OCI-LY7 (cell line): ENCODE measurements at regions not wholly inside any gene's neighbourhood (a gene's known extent, or its start where the extent isn't known, plus 50 kb on each side); places are given as distances from the start of the nearest gene placed in this dataset.
"Not testable (repeated sequence)": the region's sequence is repeated elsewhere in the genome, so short reads cannot be mapped to it uniquely, and the experiment has no call there.

ENCODE experiments used
- BruUV-seq: library from RNA; stranded (reverse); fragments of 400-500 nt; replicated peaks from 2 replicates; lab custom pipeline; 2021; lab: Mats Ljungman, UMichigan
- CTCF ChIA-PET: fragments of 300-600 bp; sonication (Branson Sonifier 250); formaldehyde crosslinking; loops from one replicate; lab custom pipeline; 2022; ENCODE audit warnings: antibody characterized with exemption; ENCODE audit not compliant: unreplicated experiment; lab: Charles Lee
- POLR2A ChIA-PET: fragments of 300-600 bp; sonication (Branson Sonifier 250); formaldehyde crosslinking; loops from one replicate; lab custom pipeline; 2022; ENCODE audit warnings: antibody characterized with exemption; lab: Charles Lee
- DNase-seq: peaks from one replicate; pipeline ENCODE4 v3.0.0-alpha.2; 2015; ENCODE audit warnings: low spot score
- H2AFZ ChIP-seq: fragments of 200-600 bp; sonication (generic), shearing (Covaris generic); 2 replicates; pipeline ENCODE4 v1.6.1; 2014; ENCODE audit warnings: mild to moderate bottlenecking, antibody characterized with exemption, low read length, moderate library complexity
- H3K27ac ChIP-seq: fragments of 200-600 bp; sonication (generic); 2 replicates; pipeline ENCODE4 v1.5.1; 2014; ENCODE audit warnings: mixed run types, low read depth, mild to moderate bottlenecking, moderate library complexity, low read length, inconsistent platforms; ENCODE audit not compliant: poor library complexity, severe bottlenecking
- H3K36me3 ChIP-seq: fragments of 200-600 bp; sonication (generic); 2 replicates; pipeline ENCODE4 v1.6.1; 2014; ENCODE audit warnings: mild to moderate bottlenecking, antibody characterized with exemption, low read length, moderate library complexity, mixed read lengths; ENCODE audit not compliant: insufficient read depth
- H3K4me1 ChIP-seq: fragments of 200-600 bp; sonication (generic); 2 replicates; pipeline ENCODE4 v1.5.1; 2014; ENCODE audit warnings: mild to moderate bottlenecking, low read length; ENCODE audit not compliant: insufficient read depth, poor library complexity, severe bottlenecking
- H3K4me2 ChIP-seq: fragments of 200-600 bp; sonication (generic); 2 replicates; pipeline ENCODE4 v1.6.1; 2014; ENCODE audit warnings: mild to moderate bottlenecking, low read length
- H3K4me3 ChIP-seq: fragments of 200-600 bp; sonication (generic); 2 replicates; pipeline ENCODE4 v1.5.1; 2014; ENCODE audit warnings: mild to moderate bottlenecking, low read depth, low read length; ENCODE audit not compliant: poor library complexity, severe bottlenecking
- H3K79me2 ChIP-seq: fragments of 200-600 bp; sonication (generic); 2 replicates; pipeline ENCODE4 v1.6.1; 2016; ENCODE audit warnings: low read depth, mild to moderate bottlenecking, low read length, moderate library complexity, mixed read lengths; ENCODE audit not compliant: insufficient read depth
- H3K9me2 ChIP-seq: fragments of 200-600 bp; sonication (generic); 2 replicates; pipeline ENCODE4 v1.6.1; 2016; ENCODE audit warnings: mild to moderate bottlenecking, low read length, mixed read lengths; ENCODE audit not compliant: insufficient read depth
- H3K9me3 ChIP-seq: fragments of 200-600 bp; sonication (generic); 2 replicates; pipeline ENCODE4 v1.6.1; 2014; ENCODE audit warnings: mild to moderate bottlenecking, mixed run types, low read length, mixed read lengths
- H4K20me1 ChIP-seq: fragments of 200-600 bp; sonication (generic); 2 replicates; pipeline ENCODE4 v1.6.1; 2014; ENCODE audit warnings: mild to moderate bottlenecking, antibody characterized with exemption, low read length, moderate library complexity, mixed read lengths; ENCODE audit not compliant: insufficient read depth
- EZH2phosphoT487 ChIP-seq: fragments of 200-600 bp; sonication (generic); IDR thresholded peaks from 2 replicates; pipeline ENCODE4 v1.6.1; 2018; ENCODE audit warnings: low read depth, borderline replicate concordance, mild to moderate bottlenecking, mixed run types, antibody characterized with exemption, low read length, moderate library complexity, mixed read lengths
- intact Hi-C: fragments of 100-400 bp; cut with micrococcal nuclease; formaldehyde crosslinking; loops from one replicate; pipeline ENCODE4 v1.10.0; 2022; ENCODE audit not compliant: unreplicated experiment
- TF ChIP-seq, protein P1 (sequence below): fragments of 200-600 bp; sonication (generic); conservative IDR thresholded peaks from 2 replicates; pipeline ENCODE4 v1.5.1; 2014; ENCODE audit warnings: mild to moderate bottlenecking, antibody characterized with exemption, low read length, moderate library complexity, mixed read lengths

DNA sequence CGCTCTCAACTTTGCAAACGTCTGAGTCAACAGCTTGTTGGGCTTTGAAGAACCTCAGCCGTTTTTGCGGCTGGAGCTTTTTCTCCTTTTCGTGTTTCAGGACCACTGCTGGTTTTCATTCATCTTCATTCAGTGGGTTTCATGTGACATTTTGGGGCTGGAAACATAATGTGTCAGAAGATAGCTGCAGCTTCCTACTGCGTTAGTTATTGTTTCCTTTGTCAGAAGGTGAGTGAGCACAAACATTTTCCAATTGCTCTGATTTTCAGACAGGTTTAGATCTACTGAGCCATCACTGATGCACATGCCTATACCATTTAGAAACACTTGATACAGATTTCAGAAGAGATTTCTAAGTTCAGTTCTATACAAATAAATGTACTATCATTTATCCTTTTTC is 575.5 kb downstream of the TTLL7 start:
- intact Hi-C loops, H3K79me2 ChIP-seq, H2AFZ ChIP-seq, BruUV-seq, H3K4me1 ChIP-seq, H4K20me1 ChIP-seq, H3K36me3 ChIP-seq, CTCF ChIA-PET, DNase-seq, H3K4me3 ChIP-seq, H3K9me3 ChIP-seq, H3K4me2 ChIP-seq, POLR2A ChIA-PET, H3K9me2 ChIP-seq, H3K27ac ChIP-seq: not testable (repeated sequence)

DNA sequence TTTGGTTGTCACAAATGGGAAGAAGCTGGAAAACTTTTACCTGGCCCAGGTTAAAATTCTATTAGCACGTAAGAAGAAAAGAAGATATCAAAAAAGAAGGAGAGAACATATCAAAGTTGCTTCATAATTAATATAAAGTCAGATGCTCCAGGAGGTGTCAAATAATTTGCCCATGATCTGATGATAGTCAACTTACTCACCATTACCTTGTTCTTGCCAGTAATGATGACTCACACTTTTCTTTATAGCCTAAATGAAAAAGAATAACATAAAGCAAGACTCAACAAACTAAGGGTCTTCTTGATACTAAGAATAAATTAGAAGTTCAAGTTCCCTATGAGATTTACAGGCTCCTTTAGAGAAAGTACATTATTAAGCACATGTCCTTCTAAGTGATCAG is 580.4 kb downstream of the TTLL7 start:
- intact Hi-C loops: no loop called here
- Histone ChIP-seq H3K79me2 (no peaks in the 10 kb centered on the region), H3K4me1 (no peaks in the 10 kb centered on the region), H3K27ac (no peak overlapping the region), H3K9me3 (no peaks in the 10 kb centered on the region), H3K4me3 (no peak overlapping the region), H3K4me2 (no peak overlapping the region), H2AFZ (no peak overlapping the region), H4K20me1 (no peaks in the 10 kb centered on the region), H3K36me3 (no peaks in the 10 kb centered on the region), H3K9me2 (no peaks in the 10 kb centered on the region)
- TF ChIP-seq, protein P1, sequence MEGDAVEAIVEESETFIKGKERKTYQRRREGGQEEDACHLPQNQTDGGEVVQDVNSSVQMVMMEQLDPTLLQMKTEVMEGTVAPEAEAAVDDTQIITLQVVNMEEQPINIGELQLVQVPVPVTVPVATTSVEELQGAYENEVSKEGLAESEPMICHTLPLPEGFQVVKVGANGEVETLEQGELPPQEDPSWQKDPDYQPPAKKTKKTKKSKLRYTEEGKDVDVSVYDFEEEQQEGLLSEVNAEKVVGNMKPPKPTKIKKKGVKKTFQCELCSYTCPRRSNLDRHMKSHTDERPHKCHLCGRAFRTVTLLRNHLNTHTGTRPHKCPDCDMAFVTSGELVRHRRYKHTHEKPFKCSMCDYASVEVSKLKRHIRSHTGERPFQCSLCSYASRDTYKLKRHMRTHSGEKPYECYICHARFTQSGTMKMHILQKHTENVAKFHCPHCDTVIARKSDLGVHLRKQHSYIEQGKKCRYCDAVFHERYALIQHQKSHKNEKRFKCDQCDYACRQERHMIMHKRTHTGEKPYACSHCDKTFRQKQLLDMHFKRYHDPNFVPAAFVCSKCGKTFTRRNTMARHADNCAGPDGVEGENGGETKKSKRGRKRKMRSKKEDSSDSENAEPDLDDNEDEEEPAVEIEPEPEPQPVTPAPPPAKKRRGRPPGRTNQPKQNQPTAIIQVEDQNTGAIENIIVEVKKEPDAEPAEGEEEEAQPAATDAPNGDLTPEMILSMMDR: no peak
- TF ChIP-seq EZH2phosphoT487: no peak
- no TSS peak for BruUV-seq
- ChIA-PET POLR2A (no interaction called here), CTCF (no interaction called here)
- DNase-seq: no peak

DNA sequence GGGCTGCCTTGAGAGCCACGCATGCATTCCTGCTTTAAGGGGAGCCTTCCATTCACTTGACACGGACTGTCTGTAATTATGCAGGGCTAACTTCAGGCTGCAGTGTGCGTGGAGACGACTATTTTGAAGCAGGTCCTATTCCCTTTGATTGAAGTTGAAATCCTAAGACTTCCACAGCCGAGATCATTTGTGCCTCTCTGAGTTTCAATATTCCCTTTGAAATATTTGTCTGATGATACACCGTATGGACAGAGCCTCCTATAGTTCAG is 585.2 kb downstream of the TTLL7 start:
- intact Hi-C loops, H3K4me3 ChIP-seq, BruUV-seq, H3K79me2 ChIP-seq, H2AFZ ChIP-seq, H3K27ac ChIP-seq, CTCF ChIA-PET, POLR2A ChIA-PET, H3K4me2 ChIP-seq, H3K9me2 ChIP-seq, H4K20me1 ChIP-seq, H3K36me3 ChIP-seq, DNase-seq, H3K9me3 ChIP-seq, H3K4me1 ChIP-seq: not testable (repeated sequence)

DNA sequence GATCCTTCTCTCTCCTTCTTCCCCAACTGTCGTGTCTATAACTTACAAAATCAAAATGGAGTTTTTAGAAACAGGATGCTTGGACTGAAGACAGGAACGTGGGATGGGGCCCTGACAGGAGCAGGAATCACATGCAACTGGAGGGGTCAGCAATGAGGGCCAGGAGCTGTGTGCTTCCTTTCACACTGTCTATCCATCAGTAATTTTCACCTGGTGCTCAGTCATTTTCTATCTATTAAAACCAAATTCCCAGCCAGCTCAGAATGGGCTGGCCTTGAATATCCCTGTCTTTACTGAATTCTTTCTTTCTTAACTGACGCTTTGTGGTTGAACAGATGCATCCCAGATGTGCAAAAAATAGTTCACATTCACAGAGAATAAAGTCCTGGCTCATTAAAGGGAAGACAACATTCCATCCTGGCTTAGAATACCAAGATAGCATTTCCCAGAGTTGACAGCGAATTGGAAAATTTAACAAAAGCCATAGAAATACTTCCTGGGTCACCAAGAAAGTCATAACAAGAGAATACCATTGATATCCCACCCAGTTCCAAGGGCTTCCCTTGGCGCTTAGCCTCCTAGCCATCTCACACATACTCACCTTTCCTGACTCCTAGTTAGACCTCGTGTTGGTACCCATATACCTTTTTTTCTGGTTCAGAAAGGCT is 588.1 kb downstream of the TTLL7 start:
- H3K4me3 ChIP-seq, intact Hi-C loops, H2AFZ ChIP-seq, DNase-seq, H3K9me2 ChIP-seq, CTCF ChIA-PET, BruUV-seq, H3K36me3 ChIP-seq, H3K4me1 ChIP-seq, H3K4me2 ChIP-seq, POLR2A ChIA-PET, H4K20me1 ChIP-seq, H3K27ac ChIP-seq, H3K9me3 ChIP-seq, H3K79me2 ChIP-seq: not testable (repeated sequence)

DNA sequence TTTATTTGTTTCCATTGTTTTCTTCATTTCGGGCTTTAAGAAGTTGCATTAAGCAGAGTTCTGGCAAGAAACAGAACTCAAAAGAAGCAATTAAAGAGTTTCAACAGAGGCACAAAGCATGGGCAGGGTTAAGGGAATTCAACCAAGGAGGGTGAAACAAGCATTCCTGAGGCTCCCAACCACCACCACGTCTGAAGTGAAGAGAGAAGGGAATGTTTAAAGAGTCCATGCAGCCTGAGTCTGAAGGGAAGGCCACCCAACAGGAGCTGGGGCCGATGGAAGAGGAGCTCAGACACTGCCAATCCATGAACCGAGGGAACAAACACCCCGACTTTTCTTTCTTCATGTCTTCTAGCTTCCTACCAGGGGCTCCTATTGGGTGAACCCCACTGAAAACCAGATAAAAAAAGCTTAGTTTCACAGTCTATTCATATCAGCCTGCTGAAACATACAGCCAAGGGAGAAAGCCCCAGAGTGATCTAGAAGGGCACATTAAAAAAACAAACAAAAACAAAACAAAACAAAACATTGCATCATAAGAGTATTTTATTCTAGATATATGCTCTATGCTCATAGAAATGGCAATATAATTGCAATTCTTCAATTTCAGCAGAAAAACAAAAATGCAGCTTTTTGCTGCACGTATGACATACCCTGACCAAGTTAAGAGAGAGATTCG is 592.1 kb downstream of the TTLL7 start:
- H3K27ac ChIP-seq, DNase-seq, H3K9me3 ChIP-seq, intact Hi-C loops, H3K4me3 ChIP-seq, H2AFZ ChIP-seq, CTCF ChIA-PET, H4K20me1 ChIP-seq, H3K9me2 ChIP-seq, H3K4me2 ChIP-seq, H3K4me1 ChIP-seq, H3K36me3 ChIP-seq, H3K79me2 ChIP-seq, BruUV-seq, POLR2A ChIA-PET: not testable (repeated sequence)

DNA sequence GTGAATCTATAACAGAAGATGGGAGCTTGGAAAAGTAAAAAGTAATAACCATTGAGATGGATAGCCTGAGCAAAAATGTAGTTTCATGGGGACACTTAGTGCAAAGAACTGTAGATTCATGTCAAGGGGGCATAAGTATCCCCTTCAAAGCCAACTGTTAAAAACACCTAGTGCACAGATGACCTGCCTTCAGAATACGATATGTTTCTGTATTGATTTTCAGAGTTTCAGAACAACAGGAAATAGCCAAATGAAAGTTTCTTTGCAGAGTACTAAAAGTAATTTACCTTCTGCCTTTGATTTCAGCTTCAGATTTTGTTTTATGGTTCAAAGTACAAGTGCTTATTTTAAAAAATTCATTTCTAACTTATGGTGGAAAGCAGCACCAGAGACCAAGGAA is 593.1 kb downstream of the TTLL7 start:
- DNase-seq, H4K20me1 ChIP-seq, intact Hi-C loops, H3K27ac ChIP-seq, H3K79me2 ChIP-seq, BruUV-seq, H3K4me1 ChIP-seq, H2AFZ ChIP-seq, CTCF ChIA-PET, H3K9me2 ChIP-seq, H3K4me3 ChIP-seq, H3K9me3 ChIP-seq, H3K36me3 ChIP-seq, POLR2A ChIA-PET, H3K4me2 ChIP-seq: not testable (repeated sequence)
